HL-60 (cell line): ENCODE measurements at regions not wholly inside any gene's neighbourhood (a gene's known extent, or its start where the extent isn't known, plus 50 kb on each side); places are given as distances from the start of the nearest gene placed in this dataset.

Experiments used
- CTCF ChIP-seq: IDR thresholded peaks from one replicate; pipeline ENCODE4 v1.5.1; 2011; ENCODE audit warnings: low read length, control low read depth, inconsistent platforms; ENCODE audit not compliant: insufficient read depth
- POLR2AphosphoS5 ChIP-seq: IDR thresholded peaks from 2 replicates; pipeline ENCODE4 v1.6.1; 2012; ENCODE audit warnings: low read depth

GRCh38 chr3:177438596-177439220 is 241.4 kb upstream of the TBL1XR1 start:
- TF ChIP-seq CTCF (no peak), POLR2AphosphoS5 (no peak)
